GM19025 (cell line): ENCODE measurements at regions not wholly inside any gene's neighbourhood (a gene's known extent, or its start where the extent isn't known, plus 50 kb on each side); places are given as distances from the start of the nearest gene placed in this dataset.

Experiments used
- ATAC-seq: cut with Tn5 transposase; IDR thresholded peaks from one replicate; pipeline ENCODE4 v1.9.1; 2021; ENCODE audit warnings: mild to moderate bottlenecking, low read depth, moderate library complexity; ENCODE audit not compliant: unreplicated experiment

GRCh38 chr13:108018371-108018870, 196.9 kb downstream of the LIG4 start:
- ATAC-seq, result no peak

GRCh38 chr13:108006619-108007018, 208.7 kb downstream of the LIG4 start:
- ATAC-seq, result no peak

GRCh38 chr13:108005231-108005630, 210.1 kb downstream of the LIG4 start:
- no peak for ATAC-seq

GRCh38 chr13:108003626-108004025, 211.7 kb downstream of the LIG4 start:
- no peak for ATAC-seq

GRCh38 chr13:108000998-108001397, 214.3 kb downstream of the LIG4 start:
- ATAC-seq, result no peak

GRCh38 chr13:107999751-108000150, 215.6 kb downstream of the LIG4 start:
- ATAC-seq, result no peak

- no peak for ATAC-seq
Observed at GRCh38 chr13:107994137-107994536, 221.2 kb downstream of the LIG4 start.

GRCh38 chr13:107993239-107993949, 221.9 kb downstream of the LIG4 start:
- no peak for ATAC-seq

- no peak for ATAC-seq
Observed at GRCh38 chr13:107992542-107992941, 222.8 kb downstream of the LIG4 start.

GRCh38 chr13:107977071-107977574, 238.2 kb downstream of the LIG4 start:
- no peak for ATAC-seq

GRCh38 chr13:107976628-107977027, 238.7 kb downstream of the LIG4 start:
- ATAC-seq, result no peak

GRCh38 chr13:107974409-107974808, 240.9 kb downstream of the LIG4 start:
- ATAC-seq, result no peak

- ATAC-seq, result no peak
Observed at GRCh38 chr13:107969546-107969945, 245.8 kb downstream of the LIG4 start.

GRCh38 chr13:107968470-107968869, 246.9 kb downstream of the LIG4 start:
- ATAC-seq, result no peak

- no peak for ATAC-seq
Observed at GRCh38 chr13:107964395-107964794, 250.9 kb downstream of the LIG4 start.

GRCh38 chr13:107961849-107962608, 253.3 kb downstream of the LIG4 start:
- no peak for ATAC-seq

- no peak for ATAC-seq
Observed at GRCh38 chr13:107960301-107960700, 255.0 kb downstream of the LIG4 start.

- no peak for ATAC-seq
Observed at GRCh38 chr13:107956889-107957288, 258.4 kb downstream of the LIG4 start.

- ATAC-seq, result no peak
Observed at GRCh38 chr13:107942030-107942617, 273.2 kb downstream of the LIG4 start.

- ATAC-seq, result no peak
Observed at GRCh38 chr13:107941345-107942029, 273.8 kb downstream of the LIG4 start.

- no peak for ATAC-seq
Observed at GRCh38 chr13:107937848-107938247, 277.5 kb downstream of the LIG4 start.
